H1 (cell line): ENCODE measurements at regions not wholly inside any gene's neighbourhood (a gene's known extent, or its start where the extent isn't known, plus 50 kb on each side); places are given as distances from the start of the nearest gene placed in this dataset.

ENCODE experiments used
- JUND ChIP-seq: IDR thresholded peaks from 2 replicates; pipeline ENCODE4 v1.6.1; 2011; ENCODE audit warnings: mild to moderate bottlenecking, improper control_type of control experiment, low read length
- SRF ChIP-seq: IDR thresholded peaks from 2 replicates; pipeline ENCODE4 v1.6.1; 2011; ENCODE audit warnings: mild to moderate bottlenecking, low read depth, low read length, moderate library complexity
- USF2 ChIP-seq: IDR thresholded peaks from 2 replicates; pipeline ENCODE4 v1.6.1; 2011; ENCODE audit warnings: low read length, improper control_type of control experiment

GRCh38 chr20:24746351-24746685 lies 202.8 kb upstream of the CST7 start (continued):
- TF ChIP-seq JUND (no peak), USF2 (no peak), SRF (no peak)
